ENCODE measurements at regions not wholly inside any gene's neighbourhood (a gene's known extent, or its start where the extent isn't known, plus 50 kb on each side); places are given as distances from the start of the nearest gene placed in this dataset.

DNA sequence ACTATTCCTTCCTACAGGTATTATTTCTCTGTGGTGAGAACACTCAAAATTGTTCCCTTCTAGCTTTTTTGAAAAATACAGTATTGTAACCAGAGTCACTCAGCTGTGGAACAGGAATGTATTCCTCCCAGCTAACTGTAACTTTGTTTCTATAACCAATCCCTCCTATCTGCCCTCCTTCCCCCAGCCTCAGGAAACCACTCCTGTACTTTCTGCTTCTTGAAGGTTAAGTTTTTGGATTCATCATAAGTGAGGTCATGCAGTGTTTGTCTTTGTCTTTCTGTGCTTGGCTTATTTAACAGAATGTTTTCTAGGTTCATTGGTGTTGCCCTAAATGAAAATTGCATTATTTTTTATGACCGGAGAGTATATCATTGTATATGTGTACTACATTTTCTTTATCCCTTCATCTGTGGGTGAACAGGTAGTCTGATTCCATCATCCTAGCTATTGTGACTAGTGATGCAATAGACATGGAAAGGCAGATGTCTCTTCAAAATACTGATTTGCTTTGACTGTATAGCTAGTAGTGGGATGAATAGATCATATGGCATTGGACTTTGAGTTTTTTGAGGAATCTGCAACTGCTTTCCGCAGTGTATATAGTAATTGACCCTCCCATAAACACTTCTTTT is 112.9 kb upstream of the GRK3 start:
- Histone ChIP-seq H3K27ac (ENCODE audit: low read depth, low read length) (no peak overlapping the region), H3K56ac (replicated peaks; ENCODE audit: insufficient read length, low read depth, low read length) (no peak overlapping the region), H3K4me1 (replicated peaks in 1 of 4; ENCODE audit: control insufficient read depth in 3 of 4, insufficient read depth in 4 of 4, low read length in 3 of 4) (peaks cover 0 to 5% (median 0%) of the 10 kb centered on the region in 4 experiments; a peak in 3 of 7 replicates), H2BK15ac (ENCODE audit: low read length) (no peak overlapping the region), H3K27me3 (replicated peaks in 1 of 4; ENCODE audit: control insufficient read depth in 3 of 4, extremely low read depth in 1 of 4, insufficient read depth in 3 of 4, low read length in 3 of 4) (no peaks in the 10 kb centered on the region), H4K20me1 (replicated peaks in 1 of 2; ENCODE audit: control insufficient read depth in 1 of 2, insufficient read depth in 2 of 2, low read length in 2 of 2) (peaks cover 7% of the 10 kb centered on the region in 2 experiments), H3K4ac (replicated peaks; ENCODE audit: insufficient read length, low read depth, low read length) (no peak overlapping the region), H2BK120ac (replicated peaks; ENCODE audit: low read depth, low read length) (no peak overlapping the region), H3K23me2 (ENCODE audit: low read depth, low read length) (peaks cover 3% of the 10 kb centered on the region; the same call in 1 of the 2 replicates), H3K9me3 (ENCODE audit: insufficient read depth in 2 of 2, low read depth in 1 of 2, low read length in 1 of 2) (no peaks in the 10 kb centered on the region), H2BK12ac (ENCODE audit: low read depth, low read length) (no peak overlapping the region), H2AFZ (ENCODE audit: low read length) (no peak overlapping the region), H3K79me2 (ENCODE audit: control insufficient read depth in 1 of 2, insufficient read depth in 2 of 2, low read length in 2 of 2) (peaks cover 25 to 67% of the 10 kb centered on the region in 2 experiments), H2AK5ac (ENCODE audit: low read depth, low read length) (no peak overlapping the region), H4K91ac (replicated peaks; ENCODE audit: insufficient read length, low read length) (no peak overlapping the region), H3K14ac (ENCODE audit: insufficient read length) (no peak overlapping the region), H2BK5ac (ENCODE audit: low read depth, low read length) (no peak overlapping the region), H4K8ac (ENCODE audit: extremely low read depth, insufficient read depth, low read length) (no peak overlapping the region), H3K4me2 (ENCODE audit: insufficient read depth in 1 of 2, low read depth in 2 of 2, low read length in 2 of 2) (no peak overlapping the region), H3K36me3 (ENCODE audit: control insufficient read depth in 2 of 4, insufficient read depth in 4 of 4, low read length in 3 of 4) (peaks cover 0 to 8% (median 5%) of the 10 kb centered on the region in 4 experiments; a peak in 5 of 8 replicates), H3K79me1 (ENCODE audit: low read depth, low read length) (peaks cover 6% of the 10 kb centered on the region; the same call in 1 of the 2 replicates), H3K23ac (ENCODE audit: insufficient read length) (peak overlapping the region; percentile 9), H3K4me3 (ENCODE audit: extremely low read depth in 1 of 4, insufficient read depth in 2 of 4, low read depth in 3 of 4, low read length in 4 of 4) (no peak overlapping the region), H3K18ac (ENCODE audit: extremely low read depth, low read length) (no peak overlapping the region), H3K9ac (replicated peaks in 1 of 4; ENCODE audit: extremely low read depth in 1 of 4, low read depth in 3 of 4, low read length in 3 of 4) (no peak overlapping the region), H2BK20ac (ENCODE audit: low read length) (no peak overlapping the region), H4K5ac (ENCODE audit: insufficient read length, low read depth, low read length) (no peak overlapping the region)
- DNase-seq (ENCODE audit: low read depth in 1 of 2, low spot score in 2 of 2): no peak
- TF ChIP-seq ATF3 (IDR thresholded peaks at IDR 0.05; ENCODE audit: insufficient read depth, low read depth, low read length) (no peak), YY1 (IDR thresholded peaks at IDR 0.05; ENCODE audit: low read depth, low read length) (no peak), PHF8 (conservative IDR thresholded peaks at IDR 0.05; ENCODE audit: low read depth, low read length) (no peak), CREB1 (IDR thresholded peaks at IDR 0.05) (no peak), TAF7 (optimal IDR thresholded peaks at IDR 0.05; ENCODE audit: borderline replicate concordance, low read depth, low read length) (no peak), EGR1 (IDR thresholded peaks at IDR 0.05; ENCODE audit: borderline replicate concordance, low read depth, low read length) (no peak), KDM5A (IDR thresholded peaks at IDR 0.05; ENCODE audit: low read length) (no peak), SP4 (IDR thresholded peaks at IDR 0.05; ENCODE audit: low read length) (no peak), RFX5 (IDR thresholded peaks at IDR 0.05; ENCODE audit: borderline replicate concordance, low read depth, low read length) (no peak), SIN3A (conservative IDR thresholded peaks at IDR 0.05 in 1 of 2, IDR thresholded peaks at IDR 0.05 in 1 of 2; ENCODE audit: low read depth in 1 of 2, low read length in 2 of 2) (no peak), JUND (IDR thresholded peaks at IDR 0.05; ENCODE audit: low read length) (no peak)
- FAIRE-seq: no peak
- WGBS, 2 experiments (ENCODE audit: extremely low coverage in 1 of 2, insufficient coverage in 1 of 2, insufficient read length in 1 of 2, insufficient replicate concordance in 2 of 2, low coverage in 1 of 2, low lambda C conversion rate in 2 of 2, missing lambda C conversion rate in 1 of 2): 98% methylated on average over 2 of the region's 2 CpGs; no CpG with 5 or more reads in 1 of the 2 experiments
- ChIA-PET POLR2A (ENCODE audit: partially characterized antibody) (no interaction called here), CTCF (ENCODE audit: partially characterized antibody) (interaction anchor here (0.7 to 1.2 kb wide), 3 partner anchors 11 to 322 kb away, joined by 3 read pairs; no protein-coding TSS in a partner anchor)

Measured in H1 (cell line).